ENCODE measurements at regions not wholly inside any gene's neighbourhood (a gene's known extent, or its start where the extent isn't known, plus 50 kb on each side); places are given as distances from the start of the nearest gene placed in this dataset.
"Not testable (repeated sequence)": the region's sequence is repeated elsewhere in the genome, so short reads cannot be mapped to it uniquely, and the experiment has no call there.

DNA sequence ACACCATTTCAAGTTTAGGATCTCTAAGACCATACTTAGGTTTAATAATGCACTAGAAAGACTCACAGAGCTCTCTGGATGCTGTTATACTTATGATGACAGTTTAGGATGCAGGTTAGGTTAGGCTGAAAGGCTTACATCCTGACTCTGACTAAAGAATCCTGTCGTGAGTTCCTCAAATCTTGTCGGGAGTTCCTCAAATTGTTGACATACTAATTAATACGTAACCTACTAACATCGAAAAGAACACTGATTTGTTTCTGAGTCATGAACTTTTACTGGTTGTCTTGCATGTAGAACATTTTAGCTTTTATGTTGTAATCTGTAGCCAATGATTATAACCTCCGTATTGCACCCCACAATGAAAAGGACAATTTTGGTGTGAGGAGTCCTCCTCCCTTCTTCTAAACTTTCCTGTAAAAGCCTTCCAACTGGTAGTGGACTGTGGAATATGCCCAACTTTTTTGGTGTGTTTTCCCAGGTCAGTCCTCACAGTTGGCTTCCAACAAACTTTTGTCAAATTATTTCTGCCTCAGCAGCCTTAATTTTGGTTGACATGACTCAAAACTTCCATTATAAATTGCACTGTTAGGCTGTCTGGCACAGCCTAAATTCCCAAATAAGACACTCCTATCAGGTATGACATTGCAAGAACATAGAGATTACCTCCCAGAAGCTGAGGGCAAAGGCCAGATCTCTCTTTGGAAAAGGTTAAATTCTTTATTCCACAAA is 107.9 kb upstream of the PALMD start:
- DNase-seq (ENCODE audit: low read depth in 2 of 2): no peak

DNA sequence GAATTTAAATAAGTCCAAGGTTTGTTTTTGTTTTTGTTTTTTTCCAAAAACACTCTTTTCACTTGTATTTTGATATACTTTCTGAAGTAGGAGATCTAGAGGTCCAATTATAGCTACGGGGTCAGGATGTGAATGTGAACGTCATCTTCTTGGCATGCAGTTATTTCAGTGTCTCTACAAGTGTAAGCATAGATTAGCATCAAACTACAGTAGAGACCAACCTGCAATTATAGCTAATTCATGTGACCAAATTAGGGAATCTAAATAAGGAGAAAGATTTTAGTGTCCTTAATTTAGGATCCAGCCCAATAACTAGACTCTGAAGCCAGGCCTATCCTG is 107.3 kb upstream of the PALMD start:
- no peak for DNase-seq (ENCODE audit: low read depth in 2 of 2)

DNA sequence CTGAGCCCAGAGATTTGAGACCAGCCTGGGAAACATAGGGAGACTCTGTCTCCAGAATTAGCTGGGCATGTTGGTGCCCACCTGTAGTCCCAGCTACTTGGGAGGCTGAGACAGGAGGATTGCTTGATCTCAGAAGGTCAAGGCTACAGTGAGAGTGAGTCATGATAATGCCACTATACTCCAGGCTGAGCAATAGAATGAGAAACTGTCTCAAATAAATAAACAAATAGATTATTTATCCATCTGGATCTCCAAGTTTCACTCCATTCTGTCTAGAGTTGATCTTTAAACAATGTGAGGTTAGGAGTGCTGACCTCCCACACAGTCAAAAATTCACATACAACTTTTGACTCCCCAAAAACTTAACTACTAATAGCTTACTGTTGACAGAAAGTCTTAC is 106.8 kb upstream of the PALMD start:
- DNase-seq (ENCODE audit: low read depth in 2 of 2): no peak

DNA sequence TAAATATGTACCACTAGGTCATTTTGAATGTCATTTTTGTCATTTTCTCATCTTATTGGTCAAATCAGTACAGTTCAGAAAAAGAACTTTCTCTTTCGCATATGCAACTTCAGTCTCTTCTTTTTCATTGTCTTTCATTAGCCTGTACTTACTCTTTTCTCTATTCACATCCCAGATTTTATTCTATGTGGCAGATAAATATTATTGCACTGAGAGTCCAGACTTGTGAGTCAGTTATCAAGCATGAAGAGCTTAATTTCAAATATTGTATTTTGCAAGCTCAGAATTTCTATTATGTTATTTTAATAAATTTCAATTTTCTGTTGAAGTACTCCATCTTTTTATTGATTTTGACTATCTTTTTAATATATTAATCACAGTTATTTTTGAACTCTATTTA is 105.2 kb upstream of the PALMD start:
- no peak for DNase-seq (ENCODE audit: low read depth in 2 of 2)

DNA sequence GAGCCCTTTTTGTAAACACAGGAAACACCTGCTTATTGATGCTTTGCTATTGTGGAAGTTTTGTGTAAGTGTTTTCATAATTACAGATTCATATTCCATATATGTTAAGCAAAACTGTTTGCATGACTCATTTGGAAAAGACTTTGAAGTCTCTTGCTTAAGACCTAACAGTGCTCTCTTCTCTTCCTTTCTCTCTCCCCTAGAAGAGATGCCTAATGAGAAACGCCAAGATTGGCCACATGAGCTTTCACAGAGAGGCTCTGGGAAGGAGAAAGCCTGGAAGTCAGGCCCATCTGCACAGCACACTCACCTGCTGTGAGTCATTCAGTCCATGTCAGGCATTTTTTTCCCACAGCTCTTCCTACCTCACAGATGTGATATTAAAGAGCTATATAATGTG is 101.6 kb upstream of the PALMD start:
- DNase-seq (ENCODE audit: low read depth in 2 of 2): no peak

GRCh38 chr1:99546432-99547416 is 99.2 kb upstream of the PALMD start:
- DNase-seq (ENCODE audit: low read depth in 2 of 2): no peak

- peak; percentile 32 to 34 for DNase-seq (ENCODE audit: low read depth in 2 of 2)
Measured at GRCh38 chr1:99548943-99549605, 96.8 kb upstream of the PALMD start.

DNA sequence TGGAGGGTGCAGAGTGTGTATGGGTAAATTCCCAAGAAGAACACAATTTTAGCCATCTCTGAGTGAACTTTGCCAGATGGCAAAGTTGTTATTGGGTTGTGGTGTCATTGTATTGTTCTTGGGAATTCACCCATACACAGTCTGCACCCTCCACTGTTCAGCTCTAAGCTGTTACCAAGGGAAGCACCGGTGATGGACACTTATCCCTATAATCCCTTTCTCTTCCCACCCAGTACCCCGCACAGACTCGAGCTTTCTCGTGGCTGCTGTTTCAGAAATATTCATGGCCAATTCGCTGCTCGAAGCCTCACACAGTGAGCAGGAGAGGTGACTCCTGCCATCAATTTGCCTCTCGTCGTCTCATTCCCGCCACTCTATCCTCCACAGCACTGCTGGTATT is 95.7 kb upstream of the PALMD start:
- no peak for DNase-seq (ENCODE audit: low read depth in 2 of 2)

GRCh38 chr1:99551812-99552614 is 93.9 kb upstream of the PALMD start:
- DNase-seq (ENCODE audit: low read depth in 2 of 2): no peak

DNA sequence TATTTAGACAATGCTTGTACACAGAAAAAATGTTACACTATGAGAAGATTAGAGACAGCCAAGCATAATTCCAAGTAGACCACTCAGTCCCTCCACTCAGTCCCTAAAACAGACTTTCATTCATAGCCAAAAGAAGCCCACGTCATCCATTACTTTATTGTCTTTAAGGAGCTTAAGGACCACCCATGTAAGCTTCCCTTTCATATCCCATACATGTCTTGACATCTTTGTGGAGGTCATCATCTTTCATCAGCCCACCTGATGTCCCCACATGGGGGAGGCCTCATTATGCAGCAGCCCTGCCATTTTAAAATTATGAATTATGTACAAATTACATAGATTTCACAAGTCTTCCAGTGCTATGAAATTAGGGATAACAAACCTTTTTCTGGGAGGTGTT is 92.6 kb upstream of the PALMD start:
- no peak for DNase-seq (ENCODE audit: low read depth in 2 of 2)

GRCh38 chr1:99553819-99554218 is 92.1 kb upstream of the PALMD start:
- not testable (repeated sequence) for DNase-seq (ENCODE audit: low read depth in 2 of 2)

DNA sequence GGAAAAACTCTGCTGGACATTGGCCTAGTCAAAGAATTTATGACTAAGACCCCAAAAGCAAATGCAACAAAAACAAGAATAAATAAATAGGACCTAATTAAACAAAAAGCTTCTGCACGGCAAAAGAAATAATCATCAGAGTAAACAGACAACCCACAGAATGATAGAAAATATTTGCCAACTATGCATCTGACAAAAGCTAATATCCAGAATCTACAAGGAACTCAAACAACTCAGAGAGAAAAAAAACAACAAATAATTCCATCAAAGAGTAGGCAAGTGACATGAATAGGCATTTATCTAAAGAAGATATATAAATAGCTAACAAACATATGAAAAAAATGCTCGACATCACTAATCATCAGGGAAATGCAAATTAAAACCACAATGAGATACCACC is 91.2 kb upstream of the PALMD start:
- DNase-seq (ENCODE audit: low read depth in 2 of 2): no peak

- DNase-seq (ENCODE audit: low read depth in 2 of 2): peak; percentile 75 to 76
Measured at GRCh38 chr1:99557546-99558202, 88.2 kb upstream of the PALMD start.

DNA sequence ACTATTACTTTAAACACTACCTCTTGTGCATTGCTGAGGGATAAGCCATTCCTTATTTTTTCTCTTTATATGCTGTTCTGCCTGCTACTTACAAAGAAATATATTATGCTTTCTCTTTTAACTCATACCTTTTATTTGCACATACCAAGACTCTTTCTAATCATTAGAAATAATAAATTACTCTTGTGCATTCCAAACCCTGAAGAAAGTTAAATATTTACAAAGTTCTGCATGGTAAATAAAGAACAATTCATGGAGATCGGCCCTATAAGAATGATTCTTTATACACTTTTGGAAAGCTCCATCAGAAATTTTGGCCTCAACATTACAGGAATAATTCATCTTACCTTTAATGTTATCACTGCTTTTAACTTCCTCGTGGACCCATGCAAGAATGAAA is 86.7 kb upstream of the PALMD start:
- no peak for DNase-seq (ENCODE audit: low read depth in 2 of 2)

DNA sequence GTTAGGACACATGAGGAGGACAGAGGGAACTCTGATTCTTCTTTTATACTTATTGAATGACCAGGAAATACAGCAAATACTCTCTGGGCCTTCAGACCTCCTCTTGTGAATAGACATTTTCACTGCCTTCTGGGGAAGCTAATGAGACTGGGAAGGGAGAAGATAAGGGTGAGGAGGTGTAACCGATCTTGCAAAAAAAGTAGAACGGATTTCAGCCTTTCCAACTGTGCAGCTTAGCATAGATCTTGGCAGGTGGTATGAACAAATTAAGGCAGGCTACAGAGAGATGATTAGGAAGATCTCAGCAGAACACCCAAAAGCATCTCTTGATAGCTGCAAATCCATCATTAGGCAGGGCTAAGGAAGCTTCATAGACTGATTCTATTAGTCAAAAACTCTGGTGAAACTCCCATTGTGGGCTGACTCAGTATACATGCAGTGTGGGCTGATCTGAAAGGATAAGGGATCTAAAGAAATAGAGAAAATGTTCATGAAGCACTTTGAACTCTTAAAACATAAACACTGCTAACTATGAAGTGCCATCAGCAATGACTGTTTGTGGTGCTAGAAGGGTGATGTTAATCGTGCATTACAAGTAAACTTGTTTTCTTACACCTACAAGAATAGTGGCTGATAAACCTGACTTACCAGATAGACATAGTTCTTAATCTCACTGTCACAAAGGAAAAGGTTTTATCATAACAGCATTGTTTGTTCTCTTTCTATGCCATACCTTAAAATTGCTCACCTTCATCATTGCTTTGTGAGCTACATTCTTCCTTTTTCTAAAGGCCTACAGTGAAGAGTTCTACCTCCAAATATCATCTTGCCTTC is 85.5 kb upstream of the PALMD start:
- DNase-seq (ENCODE audit: low read depth in 2 of 2): no peak

DNA sequence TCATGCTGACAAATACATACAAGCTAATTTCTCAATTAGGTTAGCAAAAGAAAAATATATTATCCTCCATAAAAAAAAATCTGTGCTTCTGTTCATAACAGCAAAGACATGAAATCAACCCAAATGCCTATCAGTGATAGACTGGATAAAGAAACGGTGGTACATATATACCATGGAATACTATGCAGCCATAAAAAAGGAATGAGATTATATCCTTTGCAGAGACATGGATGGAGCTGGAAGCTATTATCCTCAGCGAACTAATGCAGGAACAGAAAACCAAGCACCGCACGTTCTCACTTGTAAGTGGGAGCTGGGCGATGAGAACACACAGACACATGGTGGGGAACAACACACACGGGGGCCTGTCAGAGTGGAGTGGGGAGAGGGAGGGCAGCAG is 84.0 kb upstream of the PALMD start:
- no peak for DNase-seq (ENCODE audit: low read depth in 2 of 2)

DNA sequence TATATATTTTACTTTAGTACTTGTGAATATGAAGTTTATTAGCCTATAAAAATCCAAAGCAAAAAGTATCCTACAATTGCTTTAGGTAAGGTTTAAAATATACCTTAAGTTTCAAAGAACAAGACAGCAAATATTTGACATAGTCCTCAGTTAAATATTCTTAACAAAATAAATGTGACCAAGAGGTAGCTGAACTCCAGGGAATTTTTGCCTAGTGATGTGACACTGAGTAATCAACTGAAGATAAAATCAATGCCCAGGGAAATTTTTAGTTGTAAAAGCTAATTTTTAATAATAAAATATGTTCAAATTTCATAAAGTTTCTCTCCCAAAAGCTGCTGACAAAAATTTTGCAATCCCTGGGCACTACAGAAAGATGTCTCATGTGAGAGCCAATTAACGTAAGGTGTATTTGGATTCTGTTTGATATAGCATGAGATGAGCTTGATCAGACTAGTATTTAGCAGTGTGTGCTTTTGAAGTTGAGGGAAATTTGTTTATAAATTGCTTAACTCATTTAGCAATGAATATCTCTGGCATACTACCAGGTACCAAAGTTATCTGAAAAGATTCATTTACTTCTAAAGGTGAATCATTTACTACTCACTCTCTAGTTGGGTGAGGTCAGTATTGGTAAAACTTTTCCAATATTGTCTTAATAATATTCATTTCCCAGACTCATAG is 80.2 kb upstream of the PALMD start:
- no peak for DNase-seq (ENCODE audit: low read depth in 2 of 2)

DNA sequence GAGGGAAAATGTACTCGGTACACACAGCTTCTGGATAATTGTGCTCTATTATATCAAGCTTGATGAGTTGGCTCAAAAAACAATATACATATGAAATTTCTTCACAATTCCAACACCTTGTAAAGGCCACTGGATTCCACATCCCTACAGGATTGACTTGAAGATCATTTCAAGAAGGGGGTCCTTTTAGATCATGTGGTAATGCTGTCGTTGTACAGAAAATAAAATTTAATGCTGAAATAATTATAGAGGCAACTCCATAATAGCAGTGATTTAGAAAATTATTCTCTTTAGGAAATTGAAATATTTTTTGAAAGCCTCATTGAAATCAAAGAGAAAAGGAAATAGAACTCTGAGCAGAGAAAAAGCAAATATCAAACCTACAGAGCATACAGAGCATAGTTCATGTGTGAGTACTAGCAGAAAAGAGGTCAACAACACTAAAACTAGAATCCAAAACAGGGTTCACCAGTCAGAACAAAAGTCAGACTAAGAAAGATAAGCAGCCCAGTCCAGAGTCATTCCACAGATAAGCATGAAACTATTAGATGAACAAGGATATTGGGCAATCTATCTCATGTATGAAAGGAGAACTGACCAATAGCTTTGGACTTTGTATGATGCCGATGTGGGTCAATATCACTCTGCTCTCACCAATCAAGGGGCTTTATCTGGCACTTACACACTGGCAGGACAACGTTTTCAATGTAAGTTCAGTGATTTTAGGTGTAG is 79.5 kb upstream of the PALMD start:
- no peak for DNase-seq (ENCODE audit: low read depth in 2 of 2)

DNA sequence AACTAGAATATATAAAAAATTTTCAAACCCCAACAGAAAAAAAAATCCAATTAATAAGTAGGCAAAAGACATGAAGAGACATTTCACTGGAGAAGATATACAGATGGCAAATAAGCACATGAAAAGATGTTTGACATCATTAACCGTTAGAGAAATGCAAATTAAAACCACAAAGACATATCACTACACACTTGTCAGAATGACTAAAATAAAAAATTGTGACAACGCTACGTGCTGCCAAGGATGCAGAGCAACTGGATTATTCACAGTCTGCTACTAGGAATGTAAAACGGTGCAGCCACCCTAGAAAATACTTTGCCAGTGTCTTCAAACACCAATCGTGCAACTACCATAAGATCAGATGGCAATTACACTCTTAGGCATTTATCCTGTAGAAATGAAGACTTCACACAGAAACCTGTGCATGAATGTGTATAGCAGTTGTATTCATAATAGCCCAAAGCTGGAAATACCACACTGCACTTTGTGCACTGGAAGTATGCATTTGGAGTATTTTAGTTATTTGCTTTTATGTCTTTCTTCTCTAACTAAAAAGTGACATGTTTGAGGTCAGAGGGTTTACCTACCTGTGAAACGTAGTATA is 75.3 kb upstream of the PALMD start:
- DNase-seq (ENCODE audit: low read depth in 2 of 2): no peak

All from fibroblast of skin of left biceps (primary cell).